GM12872 (cell line): ENCODE measurements at regions not wholly inside any gene's neighbourhood (a gene's known extent, or its start where the extent isn't known, plus 50 kb on each side); places are given as distances from the start of the nearest gene placed in this dataset.

Source experiments
- CTCF ChIP-seq: IDR thresholded peaks from 3 replicates; pipeline ENCODE4 v1.5.1; 2011; ENCODE audit warnings: low read depth, mild to moderate bottlenecking, low read length, moderate library complexity; ENCODE audit not compliant: insufficient read depth

GRCh38 chr2:76444732-76445131, 734.0 kb upstream of the GCFC2 start:
- TF ChIP-seq CTCF = no peak

- TF ChIP-seq CTCF = no peak
Measured at GRCh38 chr2:76437564-76437963, 726.8 kb upstream of the GCFC2 start.

- TF ChIP-seq CTCF = no peak
Measured at GRCh38 chr2:76429374-76429773, 718.7 kb upstream of the GCFC2 start.

GRCh38 chr2:76427452-76427851, 716.7 kb upstream of the GCFC2 start:
- TF ChIP-seq CTCF = no peak

GRCh38 chr2:76415821-76416220, 705.1 kb upstream of the GCFC2 start:
- no peak for TF ChIP-seq CTCF

GRCh38 chr2:76413436-76413835, 702.7 kb upstream of the GCFC2 start:
- no peak for TF ChIP-seq CTCF

- no peak for TF ChIP-seq CTCF
Measured at GRCh38 chr2:76406134-76406855, 695.6 kb upstream of the GCFC2 start.
